ENCODE measurements at regions not wholly inside any gene's neighbourhood (a gene's known extent, or its start where the extent isn't known, plus 50 kb on each side); places are given as distances from the start of the nearest gene placed in this dataset.

- Histone ChIP-seq H3K36me3 (no peaks in the 10 kb centered on the region), H3K4me3 (no peak overlapping the region), H3K9me3 (no peaks in the 10 kb centered on the region), H3K4me1 (no peaks in the 10 kb centered on the region), H3K27me3 (no peaks in the 10 kb centered on the region), H3K27ac (no peak overlapping the region)
- 60 to 66% methylated on average over 7 of the region's 7 CpGs for WGBS, 2 donors
- intact Hi-C loops (cut with DNase I): no loop called here
- no peak for TF ChIP-seq CTCF (IDR thresholded peaks at IDR 0.05)
- DNase-seq (no peak), ATAC-seq (no peak), FAIRE-seq (no peak)
Observed at GRCh38 chr2:21664083-21664482, 540.3 kb downstream of the TDRD15 start.

GRCh38 chr2:21667638-21668037, 543.9 kb downstream of the TDRD15 start:
- FAIRE-seq: no peak
- DNase-seq: no peak
- intact Hi-C loops (cut with DNase I): no loop called here
- WGBS, 2 donors: 74 to 75% methylated on average over 5 of the region's 5 CpGs
- Histone ChIP-seq H3K27ac (no peak overlapping the region), H3K27me3 (no peaks in the 10 kb centered on the region), H3K4me3 (no peak overlapping the region), H3K4me1 (no peaks in the 10 kb centered on the region), H3K9me3 (no peaks in the 10 kb centered on the region), H3K36me3 (no peaks in the 10 kb centered on the region)
- ATAC-seq: no peak
- TF ChIP-seq CTCF (IDR thresholded peaks at IDR 0.05): no peak

GRCh38 chr2:21668078-21668710, 544.4 kb downstream of the TDRD15 start:
- no peak for FAIRE-seq
- intact Hi-C loops (cut with DNase I): no loop called here
- WGBS, 2 donors: 54 to 57% methylated on average over 5 of the region's 5 CpGs

GRCh38 chr2:21676041-21676440, 552.3 kb downstream of the TDRD15 start:
- H3K36me3 ChIP-seq: no peaks in the 10 kb centered on the region
- no peak overlapping the region for H3K4me3 ChIP-seq
- intact Hi-C loops (cut with DNase I): no loop called here
- H3K27me3 ChIP-seq: no peaks in the 10 kb centered on the region
- no peak for DNase-seq
- H3K9me3 ChIP-seq: no peaks in the 10 kb centered on the region
- ATAC-seq: no peak
- H3K4me1 ChIP-seq: no peaks in the 10 kb centered on the region
- no peak for FAIRE-seq
- TF ChIP-seq CTCF (IDR thresholded peaks at IDR 0.05): no peak
- no peak overlapping the region for H3K27ac ChIP-seq
- 70 to 80% methylated on average over 1 of the region's 1 CpG for WGBS, 2 donors

More at GRCh38 chr2:21668078-21668710, 544.4 kb downstream of the TDRD15 start:
- Histone ChIP-seq H3K27ac (no peak overlapping the region), H3K4me1 (no peaks in the 10 kb centered on the region), H3K9me3 (no peaks in the 10 kb centered on the region), H3K36me3 (no peaks in the 10 kb centered on the region), H3K27me3 (no peaks in the 10 kb centered on the region), H3K4me3 (no peak overlapping the region)
- no peak for ATAC-seq
- TF ChIP-seq CTCF (IDR thresholded peaks at IDR 0.05): no peak
- DNase-seq: no peak

- ATAC-seq: no peak
- Histone ChIP-seq H3K27ac (no peak overlapping the region), H3K36me3 (no peaks in the 10 kb centered on the region), H3K27me3 (no peaks in the 10 kb centered on the region), H3K4me1 (no peaks in the 10 kb centered on the region), H3K4me3 (no peak overlapping the region), H3K9me3 (no peaks in the 10 kb centered on the region)
- no peak for DNase-seq
- no peak for FAIRE-seq
- no peak for TF ChIP-seq CTCF (IDR thresholded peaks at IDR 0.05)
- intact Hi-C loops (cut with DNase I): no loop called here
Observed at GRCh38 chr2:21676676-21677075, 552.9 kb downstream of the TDRD15 start.

Data from pancreas (tissue), 10 donors.